GM12873 (cell line): ENCODE measurements at regions not wholly inside any gene's neighbourhood (a gene's known extent, or its start where the extent isn't known, plus 50 kb on each side); places are given as distances from the start of the nearest gene placed in this dataset.

Experiments
- TF ChIP-seq, protein P1 (sequence below): IDR thresholded peaks from 2 replicates; pipeline ENCODE4 v1.5.1; 2012; ENCODE audit warnings: low read depth, mild to moderate bottlenecking, moderate library complexity, low read length, control low read depth; ENCODE audit not compliant: insufficient read depth; ENCODE audit errors: missing control alignments

DNA sequence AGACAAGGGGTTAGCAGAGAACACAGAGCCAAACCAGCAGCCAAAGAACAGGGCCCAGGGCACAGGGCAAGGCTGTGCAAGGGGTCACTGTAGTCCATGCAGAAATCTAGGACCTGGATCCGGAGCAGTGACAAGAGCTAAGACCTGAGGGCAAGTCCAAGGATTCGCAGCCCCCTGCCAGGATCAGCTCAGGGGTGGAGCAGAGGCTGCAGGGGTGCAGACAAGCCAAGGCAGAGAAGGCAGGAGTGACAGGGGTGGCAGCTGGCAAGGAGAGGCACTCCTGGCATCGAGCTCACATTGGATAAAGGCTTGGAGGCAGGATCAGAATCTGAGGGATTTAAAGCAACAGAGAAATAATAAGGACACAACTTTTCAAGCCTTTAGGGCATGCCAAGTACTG lies 80.7 kb upstream of the NANOS1 start:
- TF ChIP-seq, protein P1, sequence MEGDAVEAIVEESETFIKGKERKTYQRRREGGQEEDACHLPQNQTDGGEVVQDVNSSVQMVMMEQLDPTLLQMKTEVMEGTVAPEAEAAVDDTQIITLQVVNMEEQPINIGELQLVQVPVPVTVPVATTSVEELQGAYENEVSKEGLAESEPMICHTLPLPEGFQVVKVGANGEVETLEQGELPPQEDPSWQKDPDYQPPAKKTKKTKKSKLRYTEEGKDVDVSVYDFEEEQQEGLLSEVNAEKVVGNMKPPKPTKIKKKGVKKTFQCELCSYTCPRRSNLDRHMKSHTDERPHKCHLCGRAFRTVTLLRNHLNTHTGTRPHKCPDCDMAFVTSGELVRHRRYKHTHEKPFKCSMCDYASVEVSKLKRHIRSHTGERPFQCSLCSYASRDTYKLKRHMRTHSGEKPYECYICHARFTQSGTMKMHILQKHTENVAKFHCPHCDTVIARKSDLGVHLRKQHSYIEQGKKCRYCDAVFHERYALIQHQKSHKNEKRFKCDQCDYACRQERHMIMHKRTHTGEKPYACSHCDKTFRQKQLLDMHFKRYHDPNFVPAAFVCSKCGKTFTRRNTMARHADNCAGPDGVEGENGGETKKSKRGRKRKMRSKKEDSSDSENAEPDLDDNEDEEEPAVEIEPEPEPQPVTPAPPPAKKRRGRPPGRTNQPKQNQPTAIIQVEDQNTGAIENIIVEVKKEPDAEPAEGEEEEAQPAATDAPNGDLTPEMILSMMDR: no peak

DNA sequence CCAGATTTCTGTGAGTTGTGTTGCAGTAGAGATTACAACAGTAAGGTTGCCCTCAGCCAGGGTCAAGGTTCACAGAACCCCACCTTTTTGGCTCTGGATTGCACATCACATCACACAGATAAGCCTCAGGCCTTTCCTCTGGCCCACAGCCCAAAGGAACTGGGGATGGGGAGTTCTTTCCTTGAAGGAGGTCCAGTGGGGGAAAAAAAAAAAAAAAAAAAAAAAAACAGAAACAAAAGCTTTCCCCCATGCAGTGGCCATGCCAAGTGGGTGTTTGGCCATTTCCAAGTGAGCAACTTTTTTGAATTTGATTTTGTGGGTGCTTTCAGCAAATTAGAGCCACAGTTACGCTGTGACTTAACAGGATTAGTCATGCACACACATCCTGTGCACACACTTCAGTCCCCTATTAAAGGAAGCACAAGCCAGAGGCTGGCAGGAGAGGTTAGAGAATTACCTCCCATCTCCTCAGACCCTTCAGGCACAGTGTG lies 79.3 kb upstream of the NANOS1 start:
- TF ChIP-seq, protein P1: no peak

- TF ChIP-seq, protein P1: no peak
Measured at GRCh38 chr10:118950997-118951637, 78.4 kb upstream of the NANOS1 start.

DNA sequence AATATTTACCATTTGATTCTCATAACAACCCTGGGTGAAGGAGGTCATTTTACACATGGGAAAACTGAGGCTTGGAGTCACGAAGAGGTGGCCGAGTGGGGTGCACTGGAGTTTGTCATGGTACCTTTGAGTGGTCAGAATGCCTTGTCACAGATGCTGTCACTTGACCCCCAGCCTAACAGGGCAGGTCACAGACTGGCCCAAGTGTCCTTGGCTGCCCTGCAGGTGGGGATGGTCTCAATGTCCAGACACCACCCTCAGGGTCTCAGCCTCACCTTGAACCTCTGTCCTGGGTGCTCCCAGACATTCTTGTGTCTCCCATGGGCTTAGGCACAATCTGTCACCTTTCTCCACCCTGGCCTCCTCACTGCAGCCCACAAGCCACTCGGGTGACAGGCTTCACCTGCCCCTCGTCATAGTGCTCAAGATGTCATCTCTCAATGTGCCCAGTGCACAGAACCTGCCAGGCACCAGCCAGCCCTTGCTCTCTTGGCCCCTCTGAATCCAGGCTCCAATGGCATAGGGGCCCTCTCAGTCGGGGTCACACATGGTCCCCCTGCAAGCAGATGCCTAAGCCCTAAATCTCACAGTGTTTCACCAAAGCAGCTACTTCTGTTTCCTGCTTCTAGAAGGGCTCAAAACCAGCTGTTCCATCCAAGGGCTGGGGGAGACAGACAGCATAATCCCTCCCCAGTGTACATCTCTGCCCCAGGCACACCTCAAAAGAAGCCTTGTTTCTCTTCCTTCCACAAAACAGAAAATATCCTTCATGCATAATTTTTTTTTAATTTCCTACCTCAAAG lies 76.8 kb upstream of the NANOS1 start:
- TF ChIP-seq, protein P1: no peak

DNA sequence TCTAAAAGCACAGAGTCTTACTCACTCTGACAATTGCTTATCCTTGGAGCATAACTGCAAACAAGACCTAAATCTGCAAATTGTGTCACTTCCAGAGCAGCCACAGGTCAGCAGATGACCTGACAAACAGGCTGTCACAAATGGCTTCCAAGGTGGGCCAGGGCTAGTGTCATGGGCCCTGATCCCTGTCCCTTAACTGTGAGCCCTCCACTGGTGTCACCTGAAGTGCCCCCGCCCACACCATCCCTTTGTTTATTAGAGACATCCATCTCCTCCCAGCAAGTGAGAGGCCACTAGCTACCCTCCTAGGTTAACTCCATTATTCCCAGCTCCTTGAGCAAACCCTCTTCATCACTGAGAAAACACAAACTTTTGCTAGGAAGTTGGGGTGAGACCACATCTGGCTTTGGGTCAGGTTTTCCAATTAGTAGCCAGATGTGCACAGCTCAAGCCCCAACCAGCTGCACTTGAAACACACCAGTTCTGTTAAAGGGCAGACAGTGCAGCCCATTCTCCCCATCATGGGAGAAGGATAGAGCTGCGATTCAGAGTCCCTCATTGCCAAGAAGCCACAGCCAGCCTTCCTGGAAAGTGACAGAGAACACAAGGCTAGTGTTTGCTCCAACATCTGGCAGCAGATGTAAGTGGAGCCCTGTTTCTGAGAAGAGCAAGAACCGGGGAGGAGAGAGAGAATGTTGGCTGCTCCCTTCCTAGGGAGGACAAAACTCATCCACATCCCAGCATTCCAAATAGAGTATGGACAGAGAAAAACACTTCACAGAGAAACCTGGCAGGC lies 75.7 kb upstream of the NANOS1 start:
- TF ChIP-seq, protein P1: no peak

DNA sequence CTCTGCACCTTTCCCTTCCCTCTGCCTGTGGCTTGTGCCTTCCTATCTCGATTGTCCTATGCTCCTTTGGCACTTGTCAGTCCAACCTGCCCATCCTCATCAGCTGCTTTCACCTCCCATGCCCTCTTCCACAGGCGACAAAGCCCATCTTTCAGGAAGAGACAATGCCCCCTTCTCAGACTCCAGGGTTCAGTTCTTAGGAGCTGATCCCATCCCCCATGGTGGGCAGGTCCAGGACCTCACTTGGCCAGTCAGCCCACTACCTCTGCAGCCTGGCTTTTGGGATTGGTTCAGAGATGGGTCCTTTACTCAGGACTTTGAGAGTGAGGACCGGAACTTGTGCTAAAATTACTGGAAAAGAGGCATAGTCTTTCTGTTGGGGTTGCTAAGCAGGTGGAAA lies 74.0 kb upstream of the NANOS1 start:
- TF ChIP-seq, protein P1: no peak

DNA sequence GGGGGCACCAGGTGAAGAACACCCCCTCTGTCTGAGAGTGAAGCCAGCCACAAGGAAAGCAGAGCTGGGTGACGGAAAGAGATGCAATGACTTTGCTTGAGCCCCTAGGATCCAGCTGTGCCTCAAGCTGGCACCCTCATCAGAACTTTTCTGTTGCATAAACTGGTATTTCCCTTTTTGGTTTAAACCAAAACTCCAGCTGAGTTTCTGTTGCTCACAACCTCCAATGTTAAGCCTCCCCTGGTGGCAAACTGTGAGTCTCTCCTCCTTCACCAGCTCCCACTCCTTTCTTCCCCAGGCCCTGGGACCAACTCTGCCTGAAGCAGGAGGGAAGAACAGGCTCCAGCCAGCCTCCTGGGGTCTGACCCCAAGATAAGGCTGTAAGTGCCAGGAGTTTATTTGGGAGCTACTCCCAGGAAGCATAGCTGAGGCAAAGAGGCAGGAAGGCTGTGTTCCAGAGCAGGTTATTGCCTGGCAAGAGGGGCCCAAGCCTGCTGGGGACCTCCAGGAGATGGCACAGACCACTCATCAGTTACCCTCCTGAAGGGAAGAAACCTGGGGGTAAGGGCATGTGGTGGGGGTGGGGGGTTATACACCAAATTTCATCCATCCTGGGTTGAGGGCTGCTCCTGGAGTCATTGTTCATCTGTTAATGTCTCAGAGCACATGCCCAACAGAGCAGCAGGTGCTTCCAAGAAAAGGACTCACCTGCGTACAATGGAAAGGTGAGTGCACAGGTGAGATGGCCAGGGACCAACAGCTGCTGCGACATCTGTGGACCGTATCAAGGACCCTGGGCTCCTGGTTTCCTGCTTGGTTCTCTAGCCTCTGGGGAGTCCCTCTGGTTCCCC lies 73.3 kb upstream of the NANOS1 start:
- TF ChIP-seq, protein P1: no peak
